ENCODE measurements at regions not wholly inside any gene's neighbourhood (a gene's known extent, or its start where the extent isn't known, plus 50 kb on each side); places are given as distances from the start of the nearest gene placed in this dataset.

- H2AFZ ChIP-seq: no peak overlapping the region
- TF ChIP-seq POLR2AphosphoS5 (IDR thresholded peaks at IDR 0.05; ENCODE audit: low read depth) (no peak), REST (IDR thresholded peaks at IDR 0.05; ENCODE audit: unreplicated experiment) (no peak), STAT1 (IDR thresholded peaks at IDR 0.05; ENCODE audit: unreplicated experiment) (no peak), ZNF331 (CRISPR knock-in tag; IDR thresholded peaks at IDR 0.05; ENCODE audit: low read depth) (no peak), CREB1 (CRISPR knock-in tag; IDR thresholded peaks at IDR 0.05; ENCODE audit: low read depth) (no peak), ZNF114 (CRISPR knock-in tag; IDR thresholded peaks at IDR 0.05) (no peak), CTCF (conservative IDR thresholded peaks at IDR 0.05; ENCODE audit: low read depth in 2 of 2) (no peak), EZH2phosphoT487 (IDR thresholded peaks at IDR 0.05; ENCODE audit: unreplicated experiment) (no peak), NANOG (IDR thresholded peaks at IDR 0.05; ENCODE audit: borderline replicate concordance) (no peak), JUNB (IDR thresholded peaks at IDR 0.05; ENCODE audit: unreplicated experiment) (no peak), EZH2 (IDR thresholded peaks at IDR 0.05; ENCODE audit: low read depth, unreplicated experiment) (no peak)
- TF ChIP-seq, protein P1, sequence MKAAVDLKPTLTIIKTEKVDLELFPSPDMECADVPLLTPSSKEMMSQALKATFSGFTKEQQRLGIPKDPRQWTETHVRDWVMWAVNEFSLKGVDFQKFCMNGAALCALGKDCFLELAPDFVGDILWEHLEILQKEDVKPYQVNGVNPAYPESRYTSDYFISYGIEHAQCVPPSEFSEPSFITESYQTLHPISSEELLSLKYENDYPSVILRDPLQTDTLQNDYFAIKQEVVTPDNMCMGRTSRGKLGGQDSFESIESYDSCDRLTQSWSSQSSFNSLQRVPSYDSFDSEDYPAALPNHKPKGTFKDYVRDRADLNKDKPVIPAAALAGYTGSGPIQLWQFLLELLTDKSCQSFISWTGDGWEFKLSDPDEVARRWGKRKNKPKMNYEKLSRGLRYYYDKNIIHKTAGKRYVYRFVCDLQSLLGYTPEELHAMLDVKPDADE (IDR thresholded peaks at IDR 0.05): no peak
- H3K4me2 ChIP-seq: no peak overlapping the region
- Mint-ChIP-seq H3K36me3 (ENCODE audit: low read depth) (0 out of 3 replicates have a peak, but pooled peaks cover 3% of the 10 kb centered on the region), H3K4me3 (no peak overlapping the region), H3K27me3 (ENCODE audit: insufficient read depth, low read depth, poor library complexity) (no peaks in the 10 kb centered on the region), H3K4me1 (no peaks in the 10 kb centered on the region), H3K27ac (no peak overlapping the region), H3K9me3 (peaks cover 5% of the 10 kb centered on the region; the same call in 2 of the 3 replicates)
- no peak for ATAC-seq
- no peak overlapping the region for H3K27ac ChIP-seq (ENCODE audit: low read depth)
- H3K79me2 ChIP-seq (replicated peaks; ENCODE audit: insufficient read depth): no peaks in the 10 kb centered on the region
- no peaks in the 10 kb centered on the region for H3F3A ChIP-seq (replicated peaks; ENCODE audit: low read depth)
- no peaks in the 10 kb centered on the region for H3K27me3 ChIP-seq (ENCODE audit: insufficient read depth)
- H3K36me3 ChIP-seq (ENCODE audit: insufficient read depth): no peaks in the 10 kb centered on the region
- H3K4me1 ChIP-seq (ENCODE audit: insufficient read depth): no peaks in the 10 kb centered on the region
- no peak for DNase-seq (ENCODE audit: low spot score)
- no peaks in the 10 kb centered on the region for H4K20me1 ChIP-seq (replicated peaks; ENCODE audit: insufficient read depth)
- H3K4me3 ChIP-seq: no peak overlapping the region
- peaks cover 15% of the 10 kb centered on the region; the same call in 1 of the 2 replicates for H3K9me2 ChIP-seq (ENCODE audit: insufficient read depth)
Measured at GRCh38 chr13:74715718-74716117, 581.5 kb upstream of the KLF12 start.
